ENCODE measurements at regions not wholly inside any gene's neighbourhood (a gene's known extent, or its start where the extent isn't known, plus 50 kb on each side); places are given as distances from the start of the nearest gene placed in this dataset.

DNA sequence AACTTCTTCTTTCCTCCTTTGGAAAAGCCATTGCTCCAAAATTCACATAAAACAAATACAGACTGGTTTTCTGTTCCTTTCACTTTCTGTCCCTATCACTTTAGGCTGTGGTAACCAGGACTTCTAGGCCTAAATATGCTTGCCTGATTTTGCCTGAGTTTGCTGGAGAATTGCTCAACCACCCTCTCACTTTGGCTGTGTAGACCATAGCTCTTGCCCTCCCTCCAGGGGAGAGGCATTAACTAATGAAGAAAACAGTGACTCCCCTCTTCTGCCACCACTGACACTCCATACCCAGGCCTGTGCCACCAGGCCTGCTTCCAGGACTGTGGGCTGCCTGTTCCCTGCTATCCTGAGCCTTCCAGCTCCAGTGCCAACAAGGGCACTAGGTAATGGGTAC, 163.5 kb downstream of the TOMM20 start (continued):
- TF ChIP-seq ZNF598 (CRISPR knock-in tag; IDR thresholded peaks at IDR 0.05; ENCODE audit: borderline replicate concordance), result no peak
- TF ChIP-seq ZNF343 (CRISPR knock-in tag; IDR thresholded peaks at IDR 0.05), result no peak
- peak; percentile 80 for TF ChIP-seq ZSCAN29 (CRISPR knock-in tag; conservative IDR thresholded peaks at IDR 0.05)
- no peak for TF ChIP-seq ZNF256 (CRISPR knock-in tag; conservative IDR thresholded peaks at IDR 0.05)
- peak; percentile 46; the same call in 1 of the 2 replicates for TF ChIP-seq ZFX (CRISPR knock-in tag; IDR thresholded peaks at IDR 0.05; ENCODE audit: low read depth)

- intact Hi-C loops (cut with micrococcal nuclease; ENCODE audit: unreplicated experiment), result loop anchor here (1.0 to 5.0 kb wide), 5 partner anchors 11 to 467 kb away; no protein-coding TSS in a partner anchor
- DNase-seq (ENCODE audit: low spot score), result peak; percentile 77
- peak overlapping the region; percentile 92 for H3K9ac ChIP-seq (ENCODE audit: insufficient read depth, low read depth, low read length)
- peak; percentile 52 for ATAC-seq
- in situ Hi-C loops (cut with HindIII; ENCODE audit: extremely low pct_ligation_motif_present, low pct_unique_long_range_greater_than_20kb), result no loop called here
- H3K4me1 ChIP-seq (ENCODE audit: insufficient read depth, low read length), result peaks cover 75% of the 10 kb centered on the region
- H3K27me3 ChIP-seq (ENCODE audit: control insufficient read depth in 1 of 2, insufficient read depth in 2 of 2, low read length in 2 of 2), result no peaks in the 10 kb centered on the region
- H3K36me3 ChIP-seq (replicated peaks in 1 of 2; ENCODE audit: control insufficient read depth in 1 of 2, insufficient read depth in 2 of 2, low read length in 2 of 2), result no peaks in the 10 kb centered on the region
- BruUV-seq (replicated peaks), result TSS peak; percentile 75
- ChIA-PET CTCF (ENCODE audit: low intra/inter-chr PET ratio, low total read pairs) (no interaction called here), POLR2A (interaction anchor here (0.6 to 13.1 kb wide), 28 partner anchors 9 to 420 kb away, joined by 3 to 657 read pairs (median 6); partner anchors contain the start of gene IRF2BP2)
- peak; percentile 8 for FAIRE-seq
- no peaks in the 10 kb centered on the region for H4K20me1 ChIP-seq (ENCODE audit: insufficient read depth, low read length)
- peak overlapping the region; percentile 83 for H3K4me2 ChIP-seq (ENCODE audit: low read depth, low read length)
- H3K79me2 ChIP-seq (ENCODE audit: insufficient read depth, low read length), result peaks cover 10% of the 10 kb centered on the region
- no peaks in the 10 kb centered on the region for H3K9me3 ChIP-seq (ENCODE audit: low read length)
- peak overlapping the region; percentile 100 for H3K27ac ChIP-seq (ENCODE audit: extremely low read length, insufficient read depth, low read length)
- whole genome bisulfite sequencing (ENCODE audit: low lambda C conversion rate), result 5% methylated on average over 15 of the region's 15 CpGs
- no peak overlapping the region for H2AFZ ChIP-seq (ENCODE audit: low read length)
- H3K4me3 ChIP-seq (replicated peaks in 1 of 3; ENCODE audit: insufficient read depth in 1 of 3, low read depth in 2 of 3, low read length in 3 of 3), result peak overlapping the region in 2 of 3 experiments; percentile 13 to 55; a peak in 3 of 6 replicates
- 0 out of 2 replicates have a peak, but pooled peaks have one; percentile 38 for TF ChIP-seq SMAD9 (CRISPR knock-in tag; IDR thresholded peaks at IDR 0.05)
- TF ChIP-seq ZNF883 (CRISPR knock-in tag; IDR thresholded peaks at IDR 0.05; ENCODE audit: not compliant biosample characterization), result no peak
- TF ChIP-seq IRX3 (CRISPR knock-in tag; IDR thresholded peaks at IDR 0.05; ENCODE audit: borderline replicate concordance, low read depth), result 0 out of 2 replicates have a peak, but pooled peaks have one; percentile 33
- TF ChIP-seq PHF20 (CRISPR knock-in tag; IDR thresholded peaks at IDR 0.05), result no peak
- TF ChIP-seq NCOR1 (IDR thresholded peaks at IDR 0.05; ENCODE audit: borderline replicate concordance, low read length), result peak; percentile 87
- TF ChIP-seq HNF4G (IDR thresholded peaks at IDR 0.05; ENCODE audit: borderline replicate concordance, low read depth, low read length), result peak; percentile 90
- peak; percentile 82; the same call in 1 of the 2 replicates for TF ChIP-seq HNF4G (CRISPR knock-in tag; IDR thresholded peaks at IDR 0.05; ENCODE audit: borderline replicate concordance, low read depth)
- TF ChIP-seq RFX3 (CRISPR knock-in tag; IDR thresholded peaks at IDR 0.05), result 0 out of 2 replicates have a peak, but pooled peaks have one; percentile 18
- peak; percentile 46; the same call in 1 of the 2 replicates for TF ChIP-seq ZNF350 (CRISPR knock-in tag; IDR thresholded peaks at IDR 0.05; ENCODE audit: borderline replicate concordance, low read depth)
- TF ChIP-seq LBX2 (CRISPR knock-in tag; IDR thresholded peaks at IDR 0.05; ENCODE audit: borderline replicate concordance), result no peak
- no peak for TF ChIP-seq MAFG (CRISPR knock-in tag; IDR thresholded peaks at IDR 0.05)
- no peak for TF ChIP-seq ATF2 (CRISPR knock-in tag; IDR thresholded peaks at IDR 0.05)
- TF ChIP-seq ZNF160 (CRISPR knock-in tag; IDR thresholded peaks at IDR 0.05), result peak; percentile 24; the same call in 1 of the 2 replicates
- TF ChIP-seq NFATC3 (CRISPR knock-in tag; IDR thresholded peaks at IDR 0.05), result 0 out of 2 replicates have a peak, but pooled peaks have one; percentile 49
- no peak; the same call in 1 of the 2 replicates for TF ChIP-seq ZNF136 (CRISPR knock-in tag; IDR thresholded peaks at IDR 0.05; ENCODE audit: low read depth)
- TF ChIP-seq JUNB (CRISPR knock-in tag; IDR thresholded peaks at IDR 0.05; ENCODE audit: borderline replicate concordance), result peak; percentile 17; the same call in 1 of the 2 replicates
- TF ChIP-seq ZNF788 (CRISPR knock-in tag; IDR thresholded peaks at IDR 0.05; ENCODE audit: borderline replicate concordance), result no peak
Measured at GRCh38 chr1:234963904-234964702, 164.5 kb downstream of the TOMM20 start.
